Stimulated activated CD4-positive, alpha-beta T cell treated with anti-CD3 and anti-CD28 coated beads, Interleukin-1b, Interleukin-23, amount 100 ng/mL, for 24 hours (primary cell): ENCODE measurements at regions not wholly inside any gene's neighbourhood (a gene's known extent, or its start where the extent isn't known, plus 50 kb on each side); places are given as distances from the start of the nearest gene placed in this dataset.
"Not testable (repeated sequence)": the region's sequence is repeated elsewhere in the genome, so short reads cannot be mapped to it uniquely, and the experiment has no call there.

Experiments used
- DNase-seq, 4 experiments: peaks; one replicate each; pipeline ENCODE4 v3.0.0-alpha.2; 2020; ENCODE audit warnings: low read depth in 4 of 4, low spot score in 1 of 4

DNA sequence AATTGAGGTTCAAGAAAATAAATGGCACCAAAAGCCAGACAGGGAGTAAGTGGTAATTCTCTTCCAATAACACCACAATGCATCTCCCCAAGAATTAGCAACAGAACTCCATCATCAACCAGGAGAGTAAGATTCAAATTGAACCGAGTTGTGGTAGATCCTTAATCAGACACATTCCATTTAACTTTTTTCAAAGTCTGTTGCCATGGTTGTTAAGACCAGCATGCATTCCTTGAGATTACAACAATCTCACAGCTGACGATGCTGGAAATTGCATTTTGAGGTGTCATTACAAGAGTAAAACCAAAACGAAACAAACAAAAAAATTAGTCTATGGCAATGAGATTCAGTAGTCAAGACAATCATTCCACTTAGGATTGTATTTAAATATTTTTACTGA, 78.9 kb upstream of the ZNF462 start:
- DNase-seq, result no peak

DNA sequence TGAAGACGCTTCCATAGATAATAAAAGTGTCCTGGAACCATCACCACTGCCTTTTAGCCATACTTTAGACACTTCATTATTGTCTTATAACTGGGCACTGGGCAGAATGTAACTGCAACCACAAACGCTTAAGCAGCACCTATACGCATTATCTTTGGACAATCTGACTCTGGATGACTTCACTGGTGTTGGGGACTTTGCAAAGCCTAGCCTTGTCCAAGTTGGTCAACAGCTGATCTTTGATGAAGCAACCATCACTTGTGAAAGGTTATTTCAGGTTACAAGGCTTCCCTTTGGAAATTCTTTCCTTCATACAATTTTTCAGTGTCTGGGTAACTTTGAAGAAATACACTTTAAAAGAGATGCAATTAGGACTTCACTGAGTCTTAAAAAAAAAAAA, 77.8 kb upstream of the ZNF462 start:
- DNase-seq, result no peak

- not testable (repeated sequence) for DNase-seq
Observed at GRCh38 chr9:106788021-106788420, 74.9 kb upstream of the ZNF462 start.

- no peak for DNase-seq
Observed at GRCh38 chr9:106795031-106795430, 67.9 kb upstream of the ZNF462 start.

GRCh38 chr9:106796771-106797170, 66.2 kb upstream of the ZNF462 start:
- no peak for DNase-seq

DNA sequence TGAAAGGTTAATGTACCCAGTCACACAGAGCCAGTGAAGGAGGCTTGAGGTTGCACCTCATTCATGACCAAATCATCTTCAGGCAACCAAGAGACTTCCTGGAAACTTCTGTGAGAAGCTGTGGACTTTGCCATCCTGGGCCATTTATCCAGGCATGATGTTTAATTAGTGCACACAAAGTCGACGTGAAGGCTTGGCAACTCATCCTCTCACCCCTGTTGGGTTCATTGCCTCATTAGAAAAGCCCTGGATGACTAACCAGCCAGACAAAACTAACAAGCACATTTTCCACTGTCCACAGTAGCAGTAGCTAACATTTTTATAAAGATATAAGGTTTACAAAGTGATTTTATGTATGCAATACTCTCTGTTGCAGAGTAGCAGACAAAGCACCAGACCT, 65.7 kb upstream of the ZNF462 start:
- DNase-seq, result no peak

DNA sequence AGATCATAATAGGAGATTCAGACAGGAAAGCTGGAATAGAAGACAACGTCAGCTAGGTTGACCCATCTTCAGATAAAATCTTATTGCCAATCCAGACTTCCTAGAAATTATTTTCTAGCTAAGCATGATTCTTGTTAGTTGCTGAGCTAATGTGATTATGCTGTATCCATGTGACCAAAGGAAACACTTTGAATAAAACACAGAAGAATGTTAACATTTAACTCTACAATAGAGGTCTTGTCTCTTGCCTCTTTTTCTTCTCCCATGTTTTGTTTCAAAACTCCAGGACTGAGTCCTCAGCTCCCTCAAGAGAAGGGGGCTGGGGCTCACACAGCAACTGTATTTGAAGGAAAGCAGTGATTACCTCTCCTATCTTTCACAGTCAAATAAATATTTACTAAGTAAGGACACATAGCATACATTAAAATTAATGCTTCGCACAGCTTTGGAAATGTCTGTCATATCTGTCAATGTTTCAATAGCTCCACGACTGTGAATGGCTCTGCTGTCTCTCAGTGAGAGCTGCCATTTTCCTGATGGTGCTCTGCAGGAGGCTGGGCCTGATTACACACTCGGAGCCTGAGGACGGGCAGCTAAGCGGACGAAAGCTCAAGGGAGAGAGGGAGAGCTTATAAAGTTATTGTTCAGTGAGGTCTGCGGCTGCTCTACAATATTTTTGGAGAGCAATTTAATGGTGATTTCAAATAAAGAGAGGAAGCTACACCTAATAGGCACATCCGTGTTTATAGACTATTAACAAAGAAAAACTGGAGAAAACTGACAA, 64.8 kb upstream of the ZNF462 start:
- no peak for DNase-seq

- no peak for DNase-seq
Observed at GRCh38 chr9:106799152-106799551, 63.8 kb upstream of the ZNF462 start.

DNA sequence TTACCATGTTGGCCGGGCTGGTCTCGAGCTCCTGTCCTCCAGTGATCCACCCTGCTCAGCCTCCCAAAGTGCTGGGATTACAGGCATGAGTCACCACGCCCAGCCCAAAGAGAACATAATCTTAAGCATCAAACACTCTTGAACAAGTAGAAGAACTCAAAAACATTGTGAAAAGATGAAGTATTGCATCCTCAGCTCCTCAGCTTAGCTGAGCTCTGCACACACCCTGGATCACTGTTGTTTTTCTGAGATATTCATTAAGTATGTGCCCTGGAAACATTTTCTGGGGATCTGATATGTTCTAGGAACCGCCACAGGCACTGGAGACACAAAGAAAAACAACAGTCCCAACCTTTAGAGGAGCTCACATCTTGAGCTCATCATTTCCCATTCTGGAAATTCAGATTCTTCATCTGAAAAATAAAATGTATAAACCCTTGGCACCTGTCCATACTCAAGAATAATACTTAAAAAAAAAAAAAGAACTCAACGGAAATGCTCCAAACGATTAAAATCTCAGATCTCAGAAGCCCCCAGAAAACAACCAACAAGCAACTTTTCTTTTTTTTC, 62.2 kb upstream of the ZNF462 start:
- no peak for DNase-seq

DNA sequence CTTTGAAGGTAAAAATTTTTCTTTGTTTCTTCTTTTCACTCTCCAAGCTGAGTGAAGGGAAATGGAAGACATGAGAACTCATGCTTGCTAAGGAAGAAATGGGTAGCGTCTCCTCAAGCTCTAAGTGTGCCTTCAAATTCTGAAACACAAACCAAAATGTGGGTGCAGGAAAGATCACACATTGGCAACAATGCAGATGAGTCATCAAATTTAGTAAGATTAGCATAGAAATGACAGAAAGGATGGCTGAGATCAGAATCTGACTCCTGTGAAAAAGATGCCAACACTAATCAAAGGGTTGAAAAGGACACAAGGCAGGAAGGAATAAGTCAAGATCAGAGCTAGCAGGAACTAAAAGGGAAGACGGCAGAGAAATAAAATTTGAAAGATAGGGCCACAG, 61.1 kb upstream of the ZNF462 start:
- DNase-seq, result no peak
